GM12878 (cell line): ENCODE measurements at regions not wholly inside any gene's neighbourhood (a gene's known extent, or its start where the extent isn't known, plus 50 kb on each side); places are given as distances from the start of the nearest gene placed in this dataset.

Experiments used
- ATAC-seq: fragments of 200-7000 bp; cut with Tn5 transposase; 3 replicates; pipeline ENCODE4 v1.9.1; 2020; ENCODE audit warnings: mild to moderate bottlenecking, moderate library complexity
- BruUV-seq: library from RNA; stranded (reverse); fragments of 400-500 nt; replicated peaks from 2 replicates; lab custom pipeline; 2021; lab: Mats Ljungman, UMichigan
- CTCF ChIA-PET: fragments of 300-600 bp; sonication (Branson Sonifier 250); formaldehyde crosslinking; extraction: SDS; loops from one replicate; lab custom pipeline; 2021; ENCODE audit warnings: inconsistent platforms; lab: Yijun Ruan, JAX
- POLR2A ChIA-PET: fragments of 350-600 bp; formaldehyde crosslinking; extraction: SDS; loops from one replicate; lab custom pipeline; 2021; ENCODE audit warnings: inconsistent platforms; lab: Charles Lee
- RAD21 ChIA-PET: fragments of 300-600 bp; sonication (Branson Sonifier 250); formaldehyde crosslinking; loops from one replicate; lab custom pipeline; 2023; ENCODE audit warnings: antibody characterized with exemption; ENCODE audit not compliant: unreplicated experiment; lab: Charles Lee
- SMC1A ChIA-PET: fragments of 300-600 bp; sonication (Branson Sonifier 250); formaldehyde crosslinking; loops from one replicate; lab custom pipeline; 2023; ENCODE audit not compliant: unreplicated experiment, uncharacterized antibody; lab: Charles Lee
- DNase-seq: peaks from one replicate; pipeline ENCODE4 v3.0.0-alpha.2; 2011; ENCODE audit warnings: low read depth, low spot score
- FAIRE-seq: peaks from 3 replicates; lab custom pipeline; 2011; peaks lifted over from hg19 to GRCh38; lab: Jason Lieb, UNC
- H2AFZ ChIP-seq: 2 replicates; pipeline ENCODE4 v1.6.0; 2011; ENCODE audit warnings: low read depth, low read length, control low read depth; ENCODE audit not compliant: control insufficient read depth
- H3K27ac ChIP-seq: 2 replicates; pipeline ENCODE4 v1.5.1; 2011; ENCODE audit warnings: control low read depth; ENCODE audit not compliant: control insufficient read depth, insufficient read depth
- H3K27me3 ChIP-seq, 2 experiments: replicated peaks in 1 of 2; 2 replicates each; pipeline versions ENCODE4 v1.6.0 to v1.6.1; 2011; ENCODE audit warnings: low read length in 1 of 2; ENCODE audit not compliant: control insufficient read depth in 2 of 2, insufficient read depth in 2 of 2
- H3K36me3 ChIP-seq, 2 experiments: 2 replicates each; pipeline ENCODE4 v1.5.1; 2011; ENCODE audit warnings: low read length in 1 of 2; ENCODE audit not compliant: control insufficient read depth in 2 of 2, insufficient read depth in 2 of 2
- H3K4me1 ChIP-seq: 2 replicates; pipeline ENCODE4 v1.6.1; 2011; ENCODE audit warnings: mild to moderate bottlenecking, low read length, moderate library complexity, mixed read lengths; ENCODE audit not compliant: control insufficient read depth, insufficient read depth
- H3K4me2 ChIP-seq: 2 replicates; pipeline ENCODE4 v1.6.0; 2011; ENCODE audit warnings: control low read depth; ENCODE audit not compliant: control insufficient read depth, insufficient read depth
- H3K4me3 ChIP-seq: fragments of 200-600 bp; sonication (generic); 2 replicates; pipeline ENCODE4 v1.5.1; 2016
- H3K79me2 ChIP-seq: 2 replicates; pipeline ENCODE4 v1.6.0; 2011; ENCODE audit warnings: low read length; ENCODE audit not compliant: control insufficient read depth, insufficient read depth
- H3K9ac ChIP-seq: 2 replicates; pipeline ENCODE4 v1.8.0; 2011; ENCODE audit warnings: low read length, control low read depth, mixed read lengths; ENCODE audit not compliant: control insufficient read depth, insufficient read depth
- H3K9me3 ChIP-seq: replicated peaks from 3 replicates; pipeline ENCODE4 v1.5.1; 2011; ENCODE audit warnings: mild to moderate bottlenecking, low read length; ENCODE audit not compliant: control insufficient read depth, insufficient read depth
- H4K20me1 ChIP-seq: 2 replicates; pipeline ENCODE4 v1.6.0; 2011; ENCODE audit not compliant: control insufficient read depth, insufficient read depth
- MXI1 ChIP-seq: fragments of 150-350 bp; IDR thresholded peaks from 2 replicates; pipeline ENCODE4 v1.6.1; 2011; ENCODE audit warnings: low read depth, mild to moderate bottlenecking, inconsistent platforms, low read length, improper control_type of control experiment
- PRDM15 ChIP-seq: fragments of 450-650 bp; formaldehyde crosslinking; IDR thresholded peaks from 2 replicates; pipeline ENCODE4 v1.4.0; 2020; ENCODE audit warnings: mild to moderate bottlenecking, moderate library complexity
- SIX5 ChIP-seq: IDR thresholded peaks from 2 replicates; pipeline ENCODE4 v1.6.1; 2011; ENCODE audit warnings: mild to moderate bottlenecking, low read depth, low read length, moderate library complexity; ENCODE audit not compliant: severe bottlenecking
- SMAD1 ChIP-seq: fragments of 450-650 bp; IDR thresholded peaks from 2 replicates; pipeline ENCODE4 v1.6.1; 2018; ENCODE audit warnings: mild to moderate bottlenecking, low read depth; ENCODE audit not compliant: partially characterized antibody
- SMAD5 ChIP-seq: IDR thresholded peaks from 2 replicates; pipeline ENCODE4 v1.6.1; 2016; ENCODE audit warnings: antibody characterized with exemption, low read depth
- SP1 ChIP-seq: IDR thresholded peaks from one replicate; pipeline ENCODE4 v1.6.1; 2011; ENCODE audit warnings: low read depth, low read length
- SRF ChIP-seq, 2 experiments: IDR thresholded peaks; 2 replicates each; pipeline ENCODE4 v1.6.1; 2011; ENCODE audit warnings: low read depth in 2 of 2, low read length in 2 of 2, mild to moderate bottlenecking in 1 of 2, moderate library complexity in 1 of 2
- WGBS: methylation state at CpG from one replicate; pipeline ENCODE4 v1.1.6; 2016; ENCODE audit warnings: low lambda C conversion rate; ENCODE audit not compliant: insufficient replicate concordance, insufficient coverage; ENCODE audit errors: missing lambda C conversion rate; 5-methylcytosine and 5-hydroxymethylcytosine counted together
- in situ Hi-C: fragments of 300-500 bp; cut with MboI; formaldehyde crosslinking; loops from 9 replicates; pipeline ENCODE4 v1.14.3; 2018; ENCODE audit warnings: mixed read lengths
- intact Hi-C: fragments of 100-400 bp; cut with micrococcal nuclease; formaldehyde crosslinking; loops from one replicate; pipeline ENCODE4 v1.14.2; 2022; ENCODE audit not compliant: unreplicated experiment
- TF ChIP-seq, protein P1 (sequence below): fragments of 150-350 bp; IDR thresholded peaks from 2 replicates; pipeline ENCODE4 v1.6.1; 2014; ENCODE audit warnings: mild to moderate bottlenecking, low read depth, low read length
- TF ChIP-seq, protein P2 (sequence below): fragments of 450-650 bp; IDR thresholded peaks from 2 replicates; pipeline ENCODE4 v1.6.1; 2017; ENCODE audit warnings: mild to moderate bottlenecking

GRCh38 chr17:53490447-53490968 is 332.2 kb upstream of the KIF2B start:
- no peak overlapping the region for H3K4me2 ChIP-seq
- H3K79me2 ChIP-seq: no peaks in the 10 kb centered on the region
- no peak for DNase-seq
- H3K36me3 ChIP-seq: no peaks in the 10 kb centered on the region
- in situ Hi-C loops: no loop called here
- no peak overlapping the region for H3K9ac ChIP-seq
- H3K4me1 ChIP-seq: no peaks in the 10 kb centered on the region
- RAD21 ChIA-PET: no interaction called here
- TF ChIP-seq SP1 (no peak), MXI1 (no peak), PRDM15 (no peak)
- TF ChIP-seq, all 136 proteins: peak for 0
- intact Hi-C loops: no loop called here
- SMC1A ChIA-PET: no interaction called here
- Histone ChIP-seq H3K27ac (no peak overlapping the region), H3K4me3 (no peak overlapping the region), H3K27me3 (no peaks in the 10 kb centered on the region), H3K9me3 (no peaks in the 10 kb centered on the region), H4K20me1 (no peaks in the 10 kb centered on the region), H2AFZ (no peak overlapping the region)
- FAIRE-seq (no peak), ATAC-seq (no peak)
- no TSS peak for BruUV-seq
- POLR2A ChIA-PET: no interaction called here
- CTCF ChIA-PET: no interaction called here

DNA sequence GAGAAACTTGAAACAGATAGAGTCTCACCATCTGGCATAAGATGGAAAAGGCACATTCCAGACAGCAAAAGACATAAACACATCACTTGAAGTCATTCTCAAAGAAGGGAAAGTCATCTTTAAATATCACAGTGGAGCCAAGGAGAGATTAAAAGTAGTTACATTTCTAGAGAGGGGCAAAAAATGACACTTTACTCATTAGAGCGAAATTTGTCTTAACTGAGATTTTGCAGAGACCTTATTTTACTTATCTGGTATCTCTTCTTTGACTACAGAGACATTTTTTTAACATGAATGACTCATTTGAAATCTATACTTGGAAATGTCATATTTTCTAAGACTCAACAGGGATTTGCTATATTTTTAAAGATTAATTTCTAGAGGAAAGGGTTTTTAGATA is 339.0 kb upstream of the KIF2B start:
- intact Hi-C loops: no loop called here
- H3K9me3 ChIP-seq: no peaks in the 10 kb centered on the region
- no peak overlapping the region for H3K27ac ChIP-seq
- BruUV-seq: no TSS peak
- 0% methylated on average over 1 of the region's 1 CpG for WGBS
- no peak overlapping the region for H3K9ac ChIP-seq
- H3K4me3 ChIP-seq: no peak overlapping the region
- CTCF ChIA-PET: no interaction called here
- RAD21 ChIA-PET: no interaction called here
- TF ChIP-seq, protein P1, sequence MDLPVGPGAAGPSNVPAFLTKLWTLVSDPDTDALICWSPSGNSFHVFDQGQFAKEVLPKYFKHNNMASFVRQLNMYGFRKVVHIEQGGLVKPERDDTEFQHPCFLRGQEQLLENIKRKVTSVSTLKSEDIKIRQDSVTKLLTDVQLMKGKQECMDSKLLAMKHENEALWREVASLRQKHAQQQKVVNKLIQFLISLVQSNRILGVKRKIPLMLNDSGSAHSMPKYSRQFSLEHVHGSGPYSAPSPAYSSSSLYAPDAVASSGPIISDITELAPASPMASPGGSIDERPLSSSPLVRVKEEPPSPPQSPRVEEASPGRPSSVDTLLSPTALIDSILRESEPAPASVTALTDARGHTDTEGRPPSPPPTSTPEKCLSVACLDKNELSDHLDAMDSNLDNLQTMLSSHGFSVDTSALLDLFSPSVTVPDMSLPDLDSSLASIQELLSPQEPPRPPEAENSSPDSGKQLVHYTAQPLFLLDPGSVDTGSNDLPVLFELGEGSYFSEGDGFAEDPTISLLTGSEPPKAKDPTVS: no peak
- TF ChIP-seq SIX5 (no peak), SRF (IDR thresholded peaks at IDR 0.05; ENCODE audit: low read depth in 2 of 2, low read length in 2 of 2) (no peak), SMAD1 (no peak), SMAD5 (no peak)
- TF ChIP-seq, protein P2, sequence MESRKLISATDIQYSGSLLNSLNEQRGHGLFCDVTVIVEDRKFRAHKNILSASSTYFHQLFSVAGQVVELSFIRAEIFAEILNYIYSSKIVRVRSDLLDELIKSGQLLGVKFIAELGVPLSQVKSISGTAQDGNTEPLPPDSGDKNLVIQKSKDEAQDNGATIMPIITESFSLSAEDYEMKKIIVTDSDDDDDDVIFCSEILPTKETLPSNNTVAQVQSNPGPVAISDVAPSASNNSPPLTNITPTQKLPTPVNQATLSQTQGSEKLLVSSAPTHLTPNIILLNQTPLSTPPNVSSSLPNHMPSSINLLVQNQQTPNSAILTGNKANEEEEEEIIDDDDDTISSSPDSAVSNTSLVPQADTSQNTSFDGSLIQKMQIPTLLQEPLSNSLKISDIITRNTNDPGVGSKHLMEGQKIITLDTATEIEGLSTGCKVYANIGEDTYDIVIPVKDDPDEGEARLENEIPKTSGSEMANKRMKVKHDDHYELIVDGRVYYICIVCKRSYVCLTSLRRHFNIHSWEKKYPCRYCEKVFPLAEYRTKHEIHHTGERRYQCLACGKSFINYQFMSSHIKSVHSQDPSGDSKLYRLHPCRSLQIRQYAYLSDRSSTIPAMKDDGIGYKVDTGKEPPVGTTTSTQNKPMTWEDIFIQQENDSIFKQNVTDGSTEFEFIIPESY: no peak
- H3K27me3 ChIP-seq: no peaks in the 10 kb centered on the region
- in situ Hi-C loops: no loop called here
- H4K20me1 ChIP-seq: no peaks in the 10 kb centered on the region
- no peak for DNase-seq
- no peak overlapping the region for H2AFZ ChIP-seq
- no peaks in the 10 kb centered on the region for H3K4me1 ChIP-seq
- no peak overlapping the region for H3K4me2 ChIP-seq
- SMC1A ChIA-PET: interaction anchor here (1.8 kb wide), 1 partner anchor 11 kb away, joined by 4 read pairs; no protein-coding TSS in a partner anchor
- POLR2A ChIA-PET: no interaction called here
- ATAC-seq: no peak
- FAIRE-seq: no peak
- no peaks in the 10 kb centered on the region for H3K36me3 ChIP-seq
- no peaks in the 10 kb centered on the region for H3K79me2 ChIP-seq
